IMR-90 (cell line): ENCODE measurements at regions not wholly inside any gene's neighbourhood (a gene's known extent, or its start where the extent isn't known, plus 50 kb on each side); places are given as distances from the start of the nearest gene placed in this dataset.

Source experiments
- CEBPB ChIP-seq: IDR thresholded peaks from 2 replicates; pipeline ENCODE4 v1.6.1; 2012; ENCODE audit warnings: low read depth, low read length, improper control_type of control experiment
- CHD1 ChIP-seq: IDR thresholded peaks from 2 replicates; pipeline ENCODE4 v1.6.1; 2012; ENCODE audit warnings: low read depth, low read length, improper control_type of control experiment
- CTCF ChIP-seq: conservative IDR thresholded peaks from 2 replicates; pipeline ENCODE4 v1.5.1; 2012; ENCODE audit warnings: mild to moderate bottlenecking, low read depth, low read length, improper control_type of control experiment
- MAFK ChIP-seq: IDR thresholded peaks from 2 replicates; pipeline ENCODE4 v1.6.1; 2012; ENCODE audit warnings: low read depth, low read length, improper control_type of control experiment
- MXI1 ChIP-seq: IDR thresholded peaks from 2 replicates; pipeline ENCODE4 v1.6.1; 2012; ENCODE audit warnings: low read depth, mild to moderate bottlenecking, low read length, moderate library complexity, borderline replicate concordance
- POLR2A ChIP-seq: IDR thresholded peaks from 2 replicates; pipeline ENCODE4 v1.6.1; 2012; ENCODE audit warnings: mild to moderate bottlenecking, low read depth, low read length
- USF2 ChIP-seq: fragments of 150-350 bp; IDR thresholded peaks from 2 replicates; pipeline ENCODE4 v1.6.1; 2017; ENCODE audit warnings: mild to moderate bottlenecking, antibody characterized with exemption, low read length, low read depth

GRCh38 chr16:49024896-49025295, 256.7 kb downstream of the CBLN1 start:
- no peak for TF ChIP-seq CTCF
- no peak for TF ChIP-seq MXI1
- TF ChIP-seq USF2, result no peak
- TF ChIP-seq POLR2A, result no peak
- TF ChIP-seq CEBPB, result no peak
- no peak for TF ChIP-seq MAFK
- no peak for TF ChIP-seq CHD1
